Adrenal gland (tissue), 9 donors: ENCODE measurements at regions not wholly inside any gene's neighbourhood (a gene's known extent, or its start where the extent isn't known, plus 50 kb on each side); places are given as distances from the start of the nearest gene placed in this dataset.

Experiments used
- DNase-seq, 7 donors: peaks; one replicate each; pipeline ENCODE4 v3.0.0-alpha.2; 2019 to 2020
- H3K27ac ChIP-seq, 5 donors: fragments of 200-600 bp; sonication (generic) in 4 of 5; 1 replicate in 3 of 5; 2 replicates in 2 of 5; pipeline versions ENCODE4 v1.5.1 to v1.8.0; 2016 to 2020; ENCODE audit warnings: mild to moderate bottlenecking in 1 of 5
- H3K27me3 ChIP-seq: fragments of 200-600 bp; 2 replicates; pipeline ENCODE4 v1.8.0; 2021
- H3K36me3 ChIP-seq, 2 donors: fragments of 200-600 bp; replicated peaks in 1 of 2; 1 replicate in 1 of 2; 2 replicates in 1 of 2; pipeline versions ENCODE4 v1.5.1 to v1.8.0; 2018 to 2022
- H3K4me1 ChIP-seq, 2 donors: fragments of 200-600 bp; replicated peaks in 1 of 2; 1 replicate in 1 of 2; 2 replicates in 1 of 2; pipeline versions ENCODE4 v1.5.1 to v1.8.0; 2018 to 2021
- H3K4me3 ChIP-seq, 4 donors: fragments of 200-600 bp; sonication (generic) in 3 of 4; one replicate each; pipeline ENCODE4 v1.5.1; 2016 to 2018
- H3K9me3 ChIP-seq, 3 donors: fragments of 200-600 bp; sonication (generic) in 1 of 3; replicated peaks in 1 of 3; 1 replicate in 2 of 3; 2 replicates in 1 of 3; pipeline versions ENCODE4 v1.5.1 to v1.8.0; 2016 to 2021
- POLR2A ChIP-seq, 2 donors: fragments of 450-650 bp; IDR thresholded peaks; one replicate each; pipeline ENCODE4 v1.6.1; 2017; ENCODE audit warnings: antibody characterized with exemption in 2 of 2, mild to moderate bottlenecking in 2 of 2, moderate library complexity in 1 of 2
- WGBS, 4 donors: extraction: QIAGEN DNeasy Blood & Tissue Kit in 2 of 4; methylation state at CpG; one replicate each; pipeline versions ENCODE4 v1.1.5 to v1.1.7; 2013 to 2017; 5-methylcytosine and 5-hydroxymethylcytosine counted together
- intact Hi-C, 2 donors: fragments of 100-400 bp; cut with DNase I; formaldehyde crosslinking; loops; one replicate each; pipeline versions ENCODE4 v1.14.1 to v1.15.0; 2022 to 2023
- TF ChIP-seq, protein P1 (sequence below), 6 experiments: fragments of 450-650 bp in 4 of 6; fragments of 200-600 bp in 2 of 6; sonication (generic) in 1 of 6; IDR thresholded peaks; 1 replicate in 5 of 6; 2 replicates in 1 of 6; pipeline versions ENCODE4 v1.5.1 to v1.8.0; 2016 to 2021; ENCODE audit warnings: antibody characterized with exemption in 6 of 6, mild to moderate bottlenecking in 2 of 6, moderate library complexity in 1 of 6
- donor health status: healthy with polysubstance abuse.
- donor health status: Bipolar disorder and iron deficiency.
- donor health status: DM: yes; HTN: yes; CAD: no.
- donor health status: DM: no; HTN: no; CAD: no.
- donor health status: DM: no; HTN: no; CAD: no.

DNA sequence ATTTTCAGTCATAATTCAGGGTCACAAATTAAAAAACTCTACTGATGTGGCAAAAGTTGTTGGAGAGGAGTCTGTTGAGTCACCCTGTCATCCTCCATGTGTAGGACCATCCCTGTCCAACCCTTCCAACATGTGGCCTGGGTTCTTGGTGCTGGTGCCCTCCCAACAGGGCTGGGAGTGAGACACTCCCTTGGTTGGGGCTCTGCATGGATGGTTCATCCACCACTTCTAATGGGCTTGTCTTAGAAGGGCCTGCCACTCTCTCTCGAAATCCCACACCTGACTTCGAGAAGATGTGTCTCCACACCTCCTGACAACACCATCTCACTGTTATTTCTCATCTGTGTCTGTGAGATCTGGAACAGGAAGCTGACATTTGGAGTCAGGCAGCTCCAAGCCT is 312.2 kb upstream of the IRX4 start:
- H3K4me1 ChIP-seq = no peaks in the 10 kb centered on the region
- H3K36me3 ChIP-seq = no peaks in the 10 kb centered on the region

DNA sequence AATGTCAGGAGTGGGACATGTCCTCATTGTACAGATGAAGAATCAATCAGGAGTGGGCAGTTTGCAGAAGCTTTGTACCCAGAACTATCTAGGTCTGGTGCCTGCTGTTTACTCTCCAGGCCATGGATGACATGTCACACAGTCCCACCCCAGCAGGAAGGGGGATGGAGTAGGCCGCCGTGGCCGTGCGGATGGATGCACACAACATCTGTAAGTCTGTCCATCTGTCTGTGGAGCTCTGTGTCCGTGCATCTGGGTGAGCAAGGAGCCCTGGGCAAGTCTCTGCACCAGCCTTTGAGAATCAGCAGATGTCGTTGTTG is 311.5 kb upstream of the IRX4 start:
- intact Hi-C loops = no loop called here
- Histone ChIP-seq H3K4me1 (no peaks in the 10 kb centered on the region), H3K27ac (no peak overlapping the region), H3K9me3 (no peaks in the 10 kb centered on the region), H3K4me3 (no peak overlapping the region), H3K27me3 (no peaks in the 10 kb centered on the region), H3K36me3 (no peaks in the 10 kb centered on the region)
- TF ChIP-seq, protein P1, sequence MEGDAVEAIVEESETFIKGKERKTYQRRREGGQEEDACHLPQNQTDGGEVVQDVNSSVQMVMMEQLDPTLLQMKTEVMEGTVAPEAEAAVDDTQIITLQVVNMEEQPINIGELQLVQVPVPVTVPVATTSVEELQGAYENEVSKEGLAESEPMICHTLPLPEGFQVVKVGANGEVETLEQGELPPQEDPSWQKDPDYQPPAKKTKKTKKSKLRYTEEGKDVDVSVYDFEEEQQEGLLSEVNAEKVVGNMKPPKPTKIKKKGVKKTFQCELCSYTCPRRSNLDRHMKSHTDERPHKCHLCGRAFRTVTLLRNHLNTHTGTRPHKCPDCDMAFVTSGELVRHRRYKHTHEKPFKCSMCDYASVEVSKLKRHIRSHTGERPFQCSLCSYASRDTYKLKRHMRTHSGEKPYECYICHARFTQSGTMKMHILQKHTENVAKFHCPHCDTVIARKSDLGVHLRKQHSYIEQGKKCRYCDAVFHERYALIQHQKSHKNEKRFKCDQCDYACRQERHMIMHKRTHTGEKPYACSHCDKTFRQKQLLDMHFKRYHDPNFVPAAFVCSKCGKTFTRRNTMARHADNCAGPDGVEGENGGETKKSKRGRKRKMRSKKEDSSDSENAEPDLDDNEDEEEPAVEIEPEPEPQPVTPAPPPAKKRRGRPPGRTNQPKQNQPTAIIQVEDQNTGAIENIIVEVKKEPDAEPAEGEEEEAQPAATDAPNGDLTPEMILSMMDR (IDR thresholded peaks at IDR 0.05) = no peak
- no peak for TF ChIP-seq POLR2A (IDR thresholded peaks at IDR 0.05)
- DNase-seq = peak in 1 of 7 donors; percentile 33
- 70 to 88% (median 79%) methylated on average over 2 to 6 of the region's 6 CpGs for WGBS, 4 donors

More for the DNA sequence above, 312.2 kb upstream of the IRX4 start:
- Histone ChIP-seq H3K9me3 (no peaks in the 10 kb centered on the region), H3K27me3 (no peaks in the 10 kb centered on the region), H3K4me3 (no peak overlapping the region), H3K27ac (no peak overlapping the region)
- TF ChIP-seq, protein P1 (IDR thresholded peaks at IDR 0.05) = no peak
- TF ChIP-seq POLR2A (IDR thresholded peaks at IDR 0.05) = no peak
- DNase-seq = peak in 1 of 7 donors; percentile 6
- 54 to 72% (median 65%) methylated on average over 2 of the region's 2 CpGs for WGBS, 4 donors
- intact Hi-C loops = no loop called here

DNA sequence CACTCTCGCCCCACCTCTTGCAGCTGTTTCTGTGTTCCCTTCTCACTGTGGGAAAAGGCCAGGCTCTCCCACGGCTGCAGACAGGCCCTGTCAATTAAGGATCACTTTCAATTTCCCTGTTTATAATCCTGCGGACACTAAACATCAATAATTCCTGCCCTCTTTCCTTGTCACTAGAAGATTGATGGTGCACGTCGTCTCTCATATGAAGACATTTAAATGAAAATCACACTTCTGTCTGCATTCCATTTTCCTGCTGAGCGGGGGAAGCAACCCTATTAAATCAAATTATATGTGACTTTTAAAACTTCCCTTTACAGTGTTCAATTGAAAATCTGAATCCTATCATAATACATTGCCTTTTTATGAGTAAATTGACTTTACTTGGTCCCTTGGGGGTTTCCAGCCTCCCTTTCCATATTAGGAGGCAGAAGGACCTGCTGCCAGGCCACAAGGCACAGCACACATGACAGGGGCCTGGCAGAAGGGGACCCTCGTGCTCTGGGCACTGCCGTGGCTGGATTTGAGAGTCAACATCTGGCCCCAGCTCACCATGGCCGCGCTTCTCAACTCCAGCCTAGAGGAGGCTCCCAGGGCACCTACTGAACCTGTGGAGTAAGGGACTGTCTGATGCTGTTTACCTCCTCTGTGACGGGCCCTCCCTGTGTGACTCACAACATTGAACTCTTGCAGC is 311.0 kb upstream of the IRX4 start:
- DNase-seq = peak in 1 of 7 donors; percentile 23
- TF ChIP-seq, protein P1 (IDR thresholded peaks at IDR 0.05) = no peak
- no peak for TF ChIP-seq POLR2A (IDR thresholded peaks at IDR 0.05)
- 55 to 66% (median 65%) methylated on average over 6 to 11 of the region's 11 CpGs for WGBS, 4 donors
- H3K27me3 ChIP-seq = no peaks in the 10 kb centered on the region
- no peaks in the 10 kb centered on the region for H3K36me3 ChIP-seq
- no peaks in the 10 kb centered on the region for H3K9me3 ChIP-seq
- H3K27ac ChIP-seq = no peak overlapping the region
- no peak overlapping the region for H3K4me3 ChIP-seq
- no peaks in the 10 kb centered on the region for H3K4me1 ChIP-seq
- intact Hi-C loops = no loop called here

DNA sequence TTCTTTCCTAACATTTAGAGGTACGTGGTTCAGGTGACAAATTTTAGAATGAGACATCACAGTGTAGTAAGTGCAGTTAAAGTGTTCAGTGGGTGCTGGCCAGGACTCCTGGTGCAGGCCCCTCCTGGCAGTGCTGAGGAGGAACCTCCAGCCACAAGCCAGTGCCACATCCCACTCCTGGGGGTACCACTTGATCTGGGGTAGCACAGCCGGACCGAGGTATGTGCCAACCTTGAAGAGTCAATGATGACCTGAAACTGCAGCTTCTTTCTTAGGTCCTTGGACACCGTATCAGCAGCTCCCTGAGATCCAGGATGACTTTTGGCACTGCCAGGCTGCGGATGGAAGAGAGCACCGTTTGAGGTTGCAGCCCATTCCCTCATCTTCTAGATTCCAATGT is 310.4 kb upstream of the IRX4 start:
- Histone ChIP-seq H3K27me3 (no peaks in the 10 kb centered on the region), H3K4me3 (no peak overlapping the region), H3K9me3 (no peaks in the 10 kb centered on the region), H3K4me1 (no peaks in the 10 kb centered on the region), H3K36me3 (no peaks in the 10 kb centered on the region), H3K27ac (no peak overlapping the region)
- TF ChIP-seq, protein P1 (IDR thresholded peaks at IDR 0.05) = no peak
- TF ChIP-seq POLR2A (IDR thresholded peaks at IDR 0.05) = no peak
- intact Hi-C loops = no loop called here
- WGBS, 4 donors = 46 to 69% (median 63%) methylated on average over 4 to 6 of the region's 6 CpGs
- peak in 1 of 7 donors; percentile 25 for DNase-seq
